SK-N-SH treated with all-trans-retinoic acid at 6 μM for 48 hours (cell line): ENCODE measurements at regions not wholly inside any gene's neighbourhood (a gene's known extent, or its start where the extent isn't known, plus 50 kb on each side); places are given as distances from the start of the nearest gene placed in this dataset.

ENCODE experiments used
- ATAC-seq: fragments of 200-7000 bp; cut with Tn5 transposase; 3 replicates; pipeline ENCODE4 v1.9.1; 2020; ENCODE audit warnings: mild to moderate bottlenecking, moderate library complexity
- ARNTL ChIP-seq: fragments of 450-650 bp; formaldehyde crosslinking; IDR thresholded peaks from 2 replicates; pipeline ENCODE4 v1.5.0; 2020; ENCODE audit warnings: low read depth, mild to moderate bottlenecking, moderate library complexity, borderline replicate concordance
- BACH2 ChIP-seq: fragments of 250-450 bp; sonication (Bioruptor Pico); IDR thresholded peaks from 2 replicates; pipeline ENCODE4 v1.9.0; 2021; ENCODE audit warnings: mild to moderate bottlenecking, borderline replicate concordance
- CSDC2 ChIP-seq: fragments of 250-450 bp; sonication (Bioruptor Pico); IDR thresholded peaks from 2 replicates; pipeline ENCODE4 v1.5.0; 2020; ENCODE audit warnings: mild to moderate bottlenecking, moderate library complexity
- CSRNP3 ChIP-seq: fragments of 250-450 bp; sonication (Bioruptor Pico); IDR thresholded peaks from 2 replicates; pipeline ENCODE4 v1.5.1; 2021; ENCODE audit warnings: mild to moderate bottlenecking, moderate library complexity
- ESRRG ChIP-seq: fragments of 250-450 bp; sonication (Bioruptor Pico); IDR thresholded peaks from 2 replicates; pipeline ENCODE4 v1.6.1; 2021; ENCODE audit warnings: mild to moderate bottlenecking
- GLIS3 ChIP-seq: fragments of 250-450 bp; sonication (Bioruptor Pico); IDR thresholded peaks from 2 replicates; pipeline ENCODE4 v1.5.0; 2020; ENCODE audit warnings: mild to moderate bottlenecking, moderate library complexity
- ISL1 ChIP-seq: fragments of 250-450 bp; sonication (Bioruptor Pico); IDR thresholded peaks from 2 replicates; pipeline ENCODE4 v2.1.2; 2022; ENCODE audit warnings: mild to moderate bottlenecking, moderate library complexity
- OSR1 ChIP-seq: fragments of 250-450 bp; sonication (Bioruptor Pico); IDR thresholded peaks from 2 replicates; pipeline ENCODE4 v1.8.0; 2022; ENCODE audit warnings: moderate library complexity, mild to moderate bottlenecking, inconsistent platforms
- POU6F1 ChIP-seq: fragments of 250-450 bp; sonication (Bioruptor Pico); IDR thresholded peaks from 2 replicates; pipeline ENCODE4 v1.8.0; 2021; ENCODE audit warnings: low read depth, mild to moderate bottlenecking, moderate library complexity, borderline replicate concordance
- SNAI2 ChIP-seq: fragments of 250-450 bp; sonication (Bioruptor Pico); IDR thresholded peaks from 2 replicates; pipeline ENCODE4 v1.5.0; 2020; ENCODE audit warnings: mild to moderate bottlenecking, moderate library complexity
- TCF4 ChIP-seq: fragments of 250-450 bp; sonication (Bioruptor Pico); IDR thresholded peaks from 2 replicates; pipeline ENCODE4 v1.8.0; 2021; ENCODE audit warnings: mild to moderate bottlenecking, moderate library complexity, borderline replicate concordance
- TOX ChIP-seq: fragments of 250-450 bp; sonication (Bioruptor Pico); IDR thresholded peaks from 2 replicates; pipeline ENCODE4 v1.8.0; 2021; ENCODE audit warnings: mild to moderate bottlenecking, moderate library complexity, borderline replicate concordance
- ZC3H10 ChIP-seq: fragments of 250-450 bp; sonication (Bioruptor Pico); IDR thresholded peaks from 2 replicates; pipeline ENCODE4 v1.5.1; 2021; ENCODE audit warnings: mild to moderate bottlenecking, moderate library complexity
- ZFP3 ChIP-seq: fragments of 250-450 bp; sonication (Bioruptor Pico); IDR thresholded peaks from 2 replicates; pipeline ENCODE4 v1.5.0; 2020; ENCODE audit warnings: mild to moderate bottlenecking, moderate library complexity
- ZFP30 ChIP-seq: fragments of 450-650 bp; formaldehyde crosslinking; IDR thresholded peaks from 2 replicates; pipeline ENCODE4 v1.5.0; 2022; ENCODE audit warnings: mild to moderate bottlenecking, moderate library complexity
- ZNF565 ChIP-seq: fragments of 450-650 bp; formaldehyde crosslinking; conservative IDR thresholded peaks from 2 replicates; pipeline ENCODE4 v1.5.0; 2020; ENCODE audit warnings: low read depth, mild to moderate bottlenecking, moderate library complexity
- ZNF70 ChIP-seq: fragments of 450-650 bp; formaldehyde crosslinking; IDR thresholded peaks from 2 replicates; pipeline ENCODE4 v1.5.0; 2020; ENCODE audit warnings: mild to moderate bottlenecking, moderate library complexity
- ZNF8 ChIP-seq: fragments of 450-650 bp; formaldehyde crosslinking; IDR thresholded peaks from 2 replicates; pipeline ENCODE4 v1.5.0; 2020; ENCODE audit warnings: mild to moderate bottlenecking, moderate library complexity
- TF ChIP-seq, protein P1 (sequence below): fragments of 250-450 bp; sonication (Bioruptor Pico); IDR thresholded peaks from 2 replicates; pipeline ENCODE4 v1.5.1; 2020; ENCODE audit warnings: low read depth, mild to moderate bottlenecking, moderate library complexity
- TF ChIP-seq, protein P2 (sequence below): fragments of 250-450 bp; sonication (Bioruptor Pico); IDR thresholded peaks from 2 replicates; pipeline ENCODE4 v1.5.0; 2020; ENCODE audit warnings: mild to moderate bottlenecking, moderate library complexity

- ATAC-seq: peak; percentile 86
- TF ChIP-seq TOX (CRISPR knock-in tag): no peak
- no peak for TF ChIP-seq ZFP30 (CRISPR knock-in tag)
- no peak for TF ChIP-seq ISL1 (CRISPR knock-in tag)
- TF ChIP-seq GLIS3 (CRISPR knock-in tag): no peak
- TF ChIP-seq CSRNP3: no peak
- no peak for TF ChIP-seq ZNF70 (CRISPR knock-in tag)
- TF ChIP-seq POU6F1 (CRISPR knock-in tag): no peak
- TF ChIP-seq CSDC2 (CRISPR knock-in tag): no peak
- no peak for TF ChIP-seq ZNF565 (CRISPR knock-in tag)
- no peak for TF ChIP-seq OSR1 (CRISPR knock-in tag)
- no peak for TF ChIP-seq ESRRG (CRISPR knock-in tag)
- no peak for TF ChIP-seq TCF4
- TF ChIP-seq ZC3H10: no peak
- TF ChIP-seq, protein P1, sequence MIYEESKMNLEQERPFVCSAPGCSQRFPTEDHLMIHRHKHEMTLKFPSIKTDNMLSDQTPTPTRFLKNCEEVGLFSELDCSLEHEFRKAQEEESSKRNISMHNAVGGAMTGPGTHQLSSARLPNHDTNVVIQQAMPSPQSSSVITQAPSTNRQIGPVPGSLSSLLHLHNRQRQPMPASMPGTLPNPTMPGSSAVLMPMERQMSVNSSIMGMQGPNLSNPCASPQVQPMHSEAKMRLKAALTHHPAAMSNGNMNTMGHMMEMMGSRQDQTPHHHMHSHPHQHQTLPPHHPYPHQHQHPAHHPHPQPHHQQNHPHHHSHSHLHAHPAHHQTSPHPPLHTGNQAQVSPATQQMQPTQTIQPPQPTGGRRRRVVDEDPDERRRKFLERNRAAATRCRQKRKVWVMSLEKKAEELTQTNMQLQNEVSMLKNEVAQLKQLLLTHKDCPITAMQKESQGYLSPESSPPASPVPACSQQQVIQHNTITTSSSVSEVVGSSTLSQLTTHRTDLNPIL (CRISPR knock-in tag): no peak
- TF ChIP-seq BACH2 (CRISPR knock-in tag): no peak
- TF ChIP-seq SNAI2: no peak
- TF ChIP-seq, all 23 proteins: peak for 0
These were observed 377.0 kb upstream of the ATP2B1 start for GRCh38 chr12:90085494-90086274.

GRCh38 chr12:90084018-90084417, 375.4 kb upstream of the ATP2B1 start:
- TF ChIP-seq, protein P1 (CRISPR knock-in tag): no peak
- TF ChIP-seq ZFP3 (CRISPR knock-in tag) (no peak), ISL1 (CRISPR knock-in tag) (no peak), CSRNP3 (no peak), GLIS3 (CRISPR knock-in tag) (no peak), ARNTL (CRISPR knock-in tag) (no peak), ZFP30 (CRISPR knock-in tag) (no peak)
- TF ChIP-seq, protein P2, sequence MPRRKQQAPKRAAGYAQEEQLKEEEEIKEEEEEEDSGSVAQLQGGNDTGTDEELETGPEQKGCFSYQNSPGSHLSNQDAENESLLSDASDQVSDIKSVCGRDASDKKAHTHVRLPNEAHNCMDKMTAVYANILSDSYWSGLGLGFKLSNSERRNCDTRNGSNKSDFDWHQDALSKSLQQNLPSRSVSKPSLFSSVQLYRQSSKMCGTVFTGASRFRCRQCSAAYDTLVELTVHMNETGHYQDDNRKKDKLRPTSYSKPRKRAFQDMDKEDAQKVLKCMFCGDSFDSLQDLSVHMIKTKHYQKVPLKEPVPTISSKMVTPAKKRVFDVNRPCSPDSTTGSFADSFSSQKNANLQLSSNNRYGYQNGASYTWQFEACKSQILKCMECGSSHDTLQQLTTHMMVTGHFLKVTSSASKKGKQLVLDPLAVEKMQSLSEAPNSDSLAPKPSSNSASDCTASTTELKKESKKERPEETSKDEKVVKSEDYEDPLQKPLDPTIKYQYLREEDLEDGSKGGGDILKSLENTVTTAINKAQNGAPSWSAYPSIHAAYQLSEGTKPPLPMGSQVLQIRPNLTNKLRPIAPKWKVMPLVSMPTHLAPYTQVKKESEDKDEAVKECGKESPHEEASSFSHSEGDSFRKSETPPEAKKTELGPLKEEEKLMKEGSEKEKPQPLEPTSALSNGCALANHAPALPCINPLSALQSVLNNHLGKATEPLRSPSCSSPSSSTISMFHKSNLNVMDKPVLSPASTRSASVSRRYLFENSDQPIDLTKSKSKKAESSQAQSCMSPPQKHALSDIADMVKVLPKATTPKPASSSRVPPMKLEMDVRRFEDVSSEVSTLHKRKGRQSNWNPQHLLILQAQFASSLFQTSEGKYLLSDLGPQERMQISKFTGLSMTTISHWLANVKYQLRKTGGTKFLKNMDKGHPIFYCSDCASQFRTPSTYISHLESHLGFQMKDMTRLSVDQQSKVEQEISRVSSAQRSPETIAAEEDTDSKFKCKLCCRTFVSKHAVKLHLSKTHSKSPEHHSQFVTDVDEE: no peak
- TF ChIP-seq, all 23 proteins: peak for 0
- no peak for ATAC-seq

DNA sequence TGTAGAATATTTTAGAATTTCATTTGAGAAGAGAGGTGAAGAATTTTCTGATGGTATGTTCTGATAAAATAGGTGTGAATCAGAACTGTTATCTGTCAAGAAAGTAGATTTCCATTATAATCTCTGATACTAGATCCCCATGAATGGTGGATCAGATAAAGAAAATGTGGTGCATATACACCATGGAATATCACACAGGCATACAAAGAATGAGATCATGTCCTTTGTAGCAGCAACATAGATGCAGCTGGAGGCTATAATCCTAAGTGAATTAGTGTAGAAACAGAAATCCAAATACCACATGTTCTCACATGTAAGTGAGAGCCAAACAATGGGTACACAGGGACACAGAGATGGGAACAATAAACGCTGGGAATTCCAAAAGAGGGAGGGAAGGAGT, 372.0 kb upstream of the ATP2B1 start:
- TF ChIP-seq ZNF8 (CRISPR knock-in tag): no peak
- TF ChIP-seq TCF4: no peak
- TF ChIP-seq ISL1 (CRISPR knock-in tag): no peak
- TF ChIP-seq CSDC2 (CRISPR knock-in tag): no peak
- TF ChIP-seq ZC3H10: no peak
- TF ChIP-seq, protein P1 (CRISPR knock-in tag): no peak
- no peak for TF ChIP-seq BACH2 (CRISPR knock-in tag)
- TF ChIP-seq ZNF70 (CRISPR knock-in tag): peak; percentile 91
- no peak for TF ChIP-seq ARNTL (CRISPR knock-in tag)
- ATAC-seq: no peak
